ENCODE measurements at regions not wholly inside any gene's neighbourhood (a gene's known extent, or its start where the extent isn't known, plus 50 kb on each side); places are given as distances from the start of the nearest gene placed in this dataset.

DNA sequence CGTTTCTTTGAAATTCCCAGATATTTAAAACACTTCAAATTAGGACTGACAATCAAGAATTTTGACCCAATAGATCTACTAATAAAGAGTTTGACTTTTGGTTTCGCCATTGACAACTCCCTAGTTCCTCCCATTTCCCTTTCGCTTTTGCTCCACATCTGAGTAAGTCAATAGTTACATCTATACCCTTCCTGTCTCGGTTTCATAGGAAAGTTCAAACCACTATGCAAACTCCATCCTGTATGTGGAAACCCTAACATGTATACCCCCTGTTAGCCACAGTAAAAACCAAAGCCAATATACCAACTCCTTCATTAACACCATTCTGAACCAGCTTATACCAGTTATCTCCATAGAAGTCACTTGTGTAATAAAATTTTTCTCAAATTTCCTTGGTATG lies 311.1 kb downstream of the MMUT start:
- TF ChIP-seq, protein P1, sequence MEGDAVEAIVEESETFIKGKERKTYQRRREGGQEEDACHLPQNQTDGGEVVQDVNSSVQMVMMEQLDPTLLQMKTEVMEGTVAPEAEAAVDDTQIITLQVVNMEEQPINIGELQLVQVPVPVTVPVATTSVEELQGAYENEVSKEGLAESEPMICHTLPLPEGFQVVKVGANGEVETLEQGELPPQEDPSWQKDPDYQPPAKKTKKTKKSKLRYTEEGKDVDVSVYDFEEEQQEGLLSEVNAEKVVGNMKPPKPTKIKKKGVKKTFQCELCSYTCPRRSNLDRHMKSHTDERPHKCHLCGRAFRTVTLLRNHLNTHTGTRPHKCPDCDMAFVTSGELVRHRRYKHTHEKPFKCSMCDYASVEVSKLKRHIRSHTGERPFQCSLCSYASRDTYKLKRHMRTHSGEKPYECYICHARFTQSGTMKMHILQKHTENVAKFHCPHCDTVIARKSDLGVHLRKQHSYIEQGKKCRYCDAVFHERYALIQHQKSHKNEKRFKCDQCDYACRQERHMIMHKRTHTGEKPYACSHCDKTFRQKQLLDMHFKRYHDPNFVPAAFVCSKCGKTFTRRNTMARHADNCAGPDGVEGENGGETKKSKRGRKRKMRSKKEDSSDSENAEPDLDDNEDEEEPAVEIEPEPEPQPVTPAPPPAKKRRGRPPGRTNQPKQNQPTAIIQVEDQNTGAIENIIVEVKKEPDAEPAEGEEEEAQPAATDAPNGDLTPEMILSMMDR (IDR thresholded peaks at IDR 0.05) = no peak
- no peak for TF ChIP-seq ZFX (IDR thresholded peaks at IDR 0.05; ENCODE audit: borderline replicate concordance)
- H3K27ac ChIP-seq = no peak overlapping the region

DNA sequence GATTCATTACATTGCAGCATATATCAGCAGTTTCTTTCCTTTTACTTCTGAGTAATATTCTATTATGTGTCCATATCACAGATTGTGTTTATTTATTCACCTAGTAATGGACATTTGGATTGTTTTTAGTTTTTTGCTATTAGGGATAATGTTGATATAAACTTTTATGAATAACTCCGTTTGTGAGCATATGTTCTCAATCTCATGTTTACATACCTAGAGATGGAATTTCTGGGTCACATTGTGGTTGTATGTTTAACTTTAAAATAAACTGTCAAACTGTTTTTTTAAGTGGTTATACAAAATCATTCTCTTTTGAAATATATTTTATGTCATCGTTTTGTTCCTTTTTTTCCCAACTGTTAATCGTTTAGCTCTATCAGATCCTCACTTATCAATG lies 311.6 kb downstream of the MMUT start:
- TF ChIP-seq, protein P1 (IDR thresholded peaks at IDR 0.05) = no peak
- TF ChIP-seq ZFX (IDR thresholded peaks at IDR 0.05; ENCODE audit: borderline replicate concordance) = no peak
- no peak overlapping the region for H3K27ac ChIP-seq

DNA sequence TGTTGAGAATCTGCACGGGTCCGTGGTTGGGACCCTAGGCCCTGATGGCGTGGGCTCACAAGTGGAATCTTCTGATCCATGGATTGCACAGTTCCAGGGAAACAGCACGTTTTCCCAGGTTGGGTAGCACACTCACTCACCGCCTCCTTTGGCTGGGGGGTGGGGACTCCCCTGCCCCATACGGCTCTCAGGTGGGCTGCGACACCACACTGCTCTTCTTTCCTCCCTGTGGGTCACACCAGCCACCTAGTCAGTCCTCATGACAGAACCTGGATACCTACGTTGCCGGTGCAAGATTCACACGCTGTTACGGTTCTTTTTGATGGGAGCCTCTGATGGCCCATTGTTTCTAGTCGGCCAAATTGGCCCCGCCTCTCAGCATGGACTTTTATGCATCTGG lies 312.0 kb downstream of the MMUT start:
- no peak overlapping the region for H3K27ac ChIP-seq
- TF ChIP-seq ZFX (IDR thresholded peaks at IDR 0.05; ENCODE audit: borderline replicate concordance) = no peak
- TF ChIP-seq, protein P1 (IDR thresholded peaks at IDR 0.05) = no peak

DNA sequence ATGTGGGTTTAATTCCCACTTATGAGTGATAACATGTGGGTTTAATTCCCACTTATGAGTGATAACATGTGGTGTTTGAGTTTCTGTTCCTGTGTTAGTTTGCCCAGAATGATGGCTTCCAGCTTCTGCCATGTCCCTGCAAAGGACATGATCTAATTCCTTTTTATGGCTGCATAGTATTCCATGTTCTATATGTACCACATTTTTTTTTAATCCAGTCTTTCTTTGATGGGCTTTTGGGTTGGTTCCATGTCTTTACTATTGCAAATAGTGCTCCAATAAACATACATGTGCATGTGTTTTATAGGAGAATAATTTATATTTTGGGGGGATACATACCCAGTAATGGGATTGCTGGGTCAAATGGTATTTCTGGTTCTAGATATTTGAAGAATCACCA lies 317.8 kb downstream of the MMUT start:
- TF ChIP-seq, protein P1 (IDR thresholded peaks at IDR 0.05) = no peak
- no peak for TF ChIP-seq ZFX (IDR thresholded peaks at IDR 0.05; ENCODE audit: borderline replicate concordance)
- H3K27ac ChIP-seq = no peak overlapping the region

DNA sequence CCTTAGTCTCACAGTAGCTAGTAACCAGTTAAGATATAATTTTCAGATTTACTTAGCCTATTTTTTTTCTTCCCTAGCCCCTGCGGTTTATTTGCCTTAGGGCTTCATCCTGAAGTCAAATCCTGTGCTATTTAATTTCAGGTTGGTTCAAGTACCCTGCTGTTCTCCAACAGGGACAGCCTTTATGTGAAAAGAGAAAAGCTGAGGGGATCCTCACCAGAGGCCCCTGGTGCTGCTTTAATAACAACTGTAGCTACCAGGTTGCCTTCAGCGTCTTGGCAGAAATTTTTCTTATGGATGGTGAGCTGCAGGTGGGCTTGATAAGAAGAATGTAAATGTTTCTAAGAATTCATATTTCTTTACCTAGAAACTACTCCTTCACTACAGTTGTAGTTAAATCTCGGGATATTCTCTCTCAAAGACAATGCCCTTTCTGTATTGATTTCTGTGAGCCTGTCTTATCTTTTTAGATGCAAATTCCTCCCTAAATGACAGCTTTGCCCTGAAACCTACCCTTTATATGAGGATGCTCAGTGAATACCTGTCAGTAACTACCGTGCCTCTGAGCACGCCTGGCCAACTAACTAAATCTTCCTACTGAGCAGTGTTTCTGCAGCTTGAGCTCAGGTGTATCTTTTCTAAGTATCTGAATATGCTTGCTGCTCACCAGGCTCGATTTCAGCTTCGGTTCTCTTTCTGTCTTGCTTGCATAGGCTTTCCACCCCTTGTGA lies 320.5 kb downstream of the MMUT start:
- TF ChIP-seq, protein P1 (IDR thresholded peaks at IDR 0.05) = no peak
- no peak for TF ChIP-seq ZFX (IDR thresholded peaks at IDR 0.05; ENCODE audit: borderline replicate concordance)
- H3K27ac ChIP-seq = no peak overlapping the region

DNA sequence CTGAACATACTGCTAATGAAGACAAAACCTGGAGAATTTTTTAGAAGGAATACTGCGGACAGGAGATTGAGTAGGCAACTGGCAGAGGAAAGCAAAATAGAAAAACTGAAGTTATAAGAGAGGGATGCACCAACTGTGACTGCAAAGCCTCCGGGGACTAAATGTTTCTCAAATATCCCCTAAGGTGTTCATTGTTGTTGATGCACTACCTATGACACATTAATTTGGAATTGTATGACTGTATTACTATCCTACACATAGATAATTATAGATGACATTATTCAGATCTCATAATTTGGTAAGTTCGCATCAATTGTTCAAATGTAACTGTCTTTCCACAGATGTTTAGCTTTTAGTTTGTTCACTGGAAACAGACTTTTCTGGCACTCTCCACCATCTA lies 341.1 kb downstream of the MMUT start:
- H3K27ac ChIP-seq = no peak overlapping the region
- no peak for TF ChIP-seq ZFX (IDR thresholded peaks at IDR 0.05; ENCODE audit: borderline replicate concordance)
- TF ChIP-seq, protein P1 (IDR thresholded peaks at IDR 0.05) = no peak

DNA sequence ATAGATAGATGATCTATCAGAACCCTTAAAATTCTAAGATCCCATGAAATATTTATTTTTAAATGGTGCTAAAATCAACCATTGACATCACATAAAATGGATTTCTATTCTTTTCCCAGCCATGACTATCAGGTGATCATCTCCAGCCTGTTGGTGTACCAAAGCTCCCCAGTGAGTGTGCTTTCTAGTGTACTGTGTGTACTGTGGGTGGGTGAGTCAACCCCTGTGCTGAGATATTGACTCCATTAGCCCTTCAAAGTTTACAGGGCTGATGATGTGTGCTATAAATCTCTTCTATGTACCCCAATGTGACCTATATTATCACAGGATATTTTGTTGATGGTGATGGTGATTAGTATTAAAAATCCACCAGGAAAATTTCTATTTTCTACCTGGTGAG lies 344.6 kb downstream of the MMUT start:
- TF ChIP-seq ZFX (IDR thresholded peaks at IDR 0.05; ENCODE audit: borderline replicate concordance) = no peak
- TF ChIP-seq, protein P1 (IDR thresholded peaks at IDR 0.05) = no peak
- H3K27ac ChIP-seq = no peak overlapping the region
